Raji (cell line): ENCODE measurements at regions not wholly inside any gene's neighbourhood (a gene's known extent, or its start where the extent isn't known, plus 50 kb on each side); places are given as distances from the start of the nearest gene placed in this dataset.

Source experiments
- POLR2A ChIP-seq: IDR thresholded peaks from 2 replicates; pipeline ENCODE4 v1.6.1; 2011; ENCODE audit warnings: low read depth, low read length, control low read depth; ENCODE audit not compliant: insufficient read depth

DNA sequence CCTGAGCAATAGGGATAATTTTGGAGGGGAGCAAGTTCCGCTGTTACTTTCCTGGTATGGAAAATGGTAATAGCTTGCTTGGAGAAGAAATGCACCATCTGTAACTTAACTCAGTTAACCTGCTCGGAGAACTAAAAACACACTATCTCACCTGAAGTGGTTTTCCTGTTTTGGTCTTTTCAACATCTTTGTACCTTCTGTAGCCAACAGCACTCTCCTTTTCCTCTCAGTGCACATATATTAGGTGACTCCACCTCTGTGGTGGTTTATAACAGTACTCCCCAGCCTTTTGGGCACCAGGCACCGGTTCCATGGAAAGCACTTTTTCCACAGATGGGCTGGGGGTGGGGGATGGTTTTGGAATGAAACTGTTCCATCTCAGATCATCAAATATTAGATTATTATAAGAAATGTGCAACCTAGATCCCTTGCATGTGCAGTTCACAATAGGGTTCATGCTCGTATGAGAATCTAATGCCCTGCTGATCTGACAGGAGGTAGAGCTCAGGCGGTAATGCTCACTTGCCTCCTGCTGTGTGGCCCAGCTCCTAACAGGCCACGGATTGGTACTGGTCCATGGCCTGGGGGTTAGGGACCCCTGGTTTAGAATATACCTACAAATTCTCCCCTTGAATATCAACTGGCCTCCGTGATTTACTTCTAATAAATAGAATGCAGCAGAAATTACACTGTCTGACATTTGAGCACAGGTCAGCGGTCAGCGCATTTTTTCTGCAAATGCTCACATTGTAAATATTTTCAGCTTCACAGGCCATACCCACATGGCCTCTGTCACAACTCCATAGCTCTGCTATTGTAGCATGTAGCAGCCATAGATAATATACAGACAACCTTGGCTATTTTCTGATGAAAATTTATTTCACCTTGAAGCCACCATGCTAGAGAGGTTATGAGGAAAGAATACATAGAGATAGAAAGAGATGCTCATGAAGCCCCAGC, 83.8 kb upstream of the SUCLG2 start:
- no peak for TF ChIP-seq POLR2A

- TF ChIP-seq POLR2A, result no peak
Observed at GRCh38 chr3:67737140-67737539, 82.7 kb upstream of the SUCLG2 start.

- no peak for TF ChIP-seq POLR2A
Observed at GRCh38 chr3:67733269-67733950, 79.0 kb upstream of the SUCLG2 start.

DNA sequence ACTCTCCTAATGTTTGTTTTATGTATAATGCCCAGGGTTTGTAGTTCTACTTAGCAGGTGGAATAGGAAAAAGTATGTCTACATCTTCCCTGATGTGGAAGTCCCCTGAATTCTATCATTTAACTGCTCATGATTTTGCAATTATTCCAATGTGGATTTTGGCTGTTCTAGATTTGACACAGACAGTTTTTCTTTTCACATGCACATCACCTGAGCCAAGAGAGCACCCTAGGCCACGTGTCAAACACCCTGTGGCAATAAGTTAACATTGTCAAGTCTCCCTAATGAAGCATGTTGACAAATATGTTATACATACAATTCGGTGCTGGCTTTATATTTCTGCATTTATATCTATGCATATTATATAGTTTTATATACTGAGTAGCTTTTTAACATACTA, 70.0 kb upstream of the SUCLG2 start:
- TF ChIP-seq POLR2A, result no peak

DNA sequence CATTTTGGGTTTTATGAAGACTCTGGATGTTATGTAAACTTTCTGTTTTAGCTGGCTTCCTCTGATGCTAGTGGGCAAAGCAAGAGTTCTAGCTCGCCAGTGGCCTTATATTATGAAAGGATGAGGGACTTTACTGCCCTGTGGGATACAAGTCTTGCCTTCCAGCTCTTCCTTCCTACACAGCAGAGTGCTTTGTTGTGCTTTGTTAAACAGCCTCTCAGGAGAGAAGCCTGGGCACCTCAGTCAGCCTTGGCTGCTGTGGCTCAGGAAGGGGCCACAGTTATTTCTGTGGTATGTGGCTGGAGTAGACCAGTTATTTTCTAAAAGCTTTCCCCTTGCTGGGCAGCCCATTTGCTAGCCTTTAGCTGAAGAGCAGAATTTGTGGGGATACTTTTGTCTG, 69.5 kb upstream of the SUCLG2 start:
- no peak for TF ChIP-seq POLR2A

GRCh38 chr3:67719333-67719732, 64.9 kb upstream of the SUCLG2 start:
- TF ChIP-seq POLR2A, result no peak

- no peak for TF ChIP-seq POLR2A
Observed at GRCh38 chr3:67715971-67716370, 61.6 kb upstream of the SUCLG2 start.

GRCh38 chr3:67713764-67714469, 59.5 kb upstream of the SUCLG2 start:
- TF ChIP-seq POLR2A, result no peak

GRCh38 chr3:67712259-67712658, 57.8 kb upstream of the SUCLG2 start:
- no peak for TF ChIP-seq POLR2A

DNA sequence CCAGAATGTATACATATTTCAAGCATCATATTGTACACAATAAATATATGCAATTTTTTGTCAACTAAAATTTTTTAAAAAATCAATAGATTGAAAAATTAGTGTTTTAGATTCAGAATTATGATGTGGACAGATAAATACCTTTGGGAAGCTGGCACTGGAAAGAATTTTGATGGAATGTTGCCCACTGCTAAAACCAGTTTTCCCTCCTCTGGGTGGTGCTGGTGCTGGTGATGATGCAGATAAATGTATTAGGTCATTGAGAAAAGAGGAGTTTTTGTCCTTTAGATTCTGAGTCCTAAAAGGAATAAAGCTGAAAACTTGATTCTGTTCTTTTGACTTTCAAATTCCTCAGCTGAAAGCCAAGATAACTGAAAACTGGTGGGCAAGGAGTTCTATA, 56.0 kb upstream of the SUCLG2 start:
- TF ChIP-seq POLR2A, result no peak

GRCh38 chr3:67706934-67707333, 52.5 kb upstream of the SUCLG2 start:
- TF ChIP-seq POLR2A, result no peak

DNA sequence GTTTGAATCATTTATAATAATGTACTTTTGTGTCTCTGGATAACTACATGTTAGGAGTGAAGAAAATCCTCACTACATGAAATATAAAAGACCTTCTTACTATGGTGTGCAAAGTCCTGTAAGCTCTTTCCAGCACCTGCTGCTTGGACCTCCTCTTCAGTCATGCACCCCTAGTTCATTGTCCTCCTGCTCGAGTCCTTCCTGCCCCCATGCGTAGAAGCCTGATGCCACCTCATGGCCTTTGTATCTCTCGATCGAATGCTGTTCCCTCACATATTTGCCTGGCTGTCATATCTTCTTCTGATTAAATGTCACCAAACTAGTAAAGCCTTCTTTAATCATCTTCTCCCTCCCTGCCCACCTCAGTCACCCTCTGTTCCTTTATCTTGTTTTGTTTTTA, 49.9 kb upstream of the SUCLG2 start:
- TF ChIP-seq POLR2A, result no peak
